ENCODE measurements at regions not wholly inside any gene's neighbourhood (a gene's known extent, or its start where the extent isn't known, plus 50 kb on each side); places are given as distances from the start of the nearest gene placed in this dataset.

- DNase-seq (ENCODE audit: extremely low spot score in 2 of 2): no peak
- TF ChIP-seq POLR2AphosphoS5 (IDR thresholded peaks at IDR 0.05; ENCODE audit: insufficient read depth in 1 of 2, low read depth in 1 of 2) (no peak), POLR2A (IDR thresholded peaks at IDR 0.05) (no peak), CTCF (IDR thresholded peaks at IDR 0.05) (no peak)
Measured at GRCh38 chr20:6579824-6580223, 187.7 kb upstream of the BMP2 start.

GRCh38 chr20:6579417-6579816 lies 188.1 kb upstream of the BMP2 start:
- Histone ChIP-seq H3K36me3 (no peaks in the 10 kb centered on the region), H3K27ac (no peak overlapping the region), H3K4me3 (no peak overlapping the region), H3K9me3 (no peaks in the 10 kb centered on the region), H3K27me3 (no peaks in the 10 kb centered on the region), H3K4me1 (no peaks in the 10 kb centered on the region)
- DNase-seq (ENCODE audit: extremely low spot score in 2 of 2): no peak
- intact Hi-C loops (cut with DNase I): no loop called here
- TF ChIP-seq POLR2A (IDR thresholded peaks at IDR 0.05) (no peak), POLR2AphosphoS5 (IDR thresholded peaks at IDR 0.05; ENCODE audit: insufficient read depth in 1 of 2, low read depth in 1 of 2) (no peak), CTCF (IDR thresholded peaks at IDR 0.05) (no peak)

More at GRCh38 chr20:6579824-6580223, 187.7 kb upstream of the BMP2 start:
- H3K4me1 ChIP-seq: no peaks in the 10 kb centered on the region
- H3K27me3 ChIP-seq: no peaks in the 10 kb centered on the region
- H3K4me3 ChIP-seq: no peak overlapping the region
- no peak overlapping the region for H3K27ac ChIP-seq
- no peaks in the 10 kb centered on the region for H3K9me3 ChIP-seq
- intact Hi-C loops (cut with DNase I): no loop called here
- no peaks in the 10 kb centered on the region for H3K36me3 ChIP-seq

GRCh38 chr20:6577451-6577850 lies 190.0 kb upstream of the BMP2 start:
- Histone ChIP-seq H3K27ac (no peak overlapping the region), H3K27me3 (no peaks in the 10 kb centered on the region), H3K4me3 (no peak overlapping the region), H3K36me3 (no peaks in the 10 kb centered on the region), H3K4me1 (no peaks in the 10 kb centered on the region), H3K9me3 (no peaks in the 10 kb centered on the region)
- TF ChIP-seq POLR2A (IDR thresholded peaks at IDR 0.05) (no peak), POLR2AphosphoS5 (IDR thresholded peaks at IDR 0.05; ENCODE audit: insufficient read depth in 1 of 2, low read depth in 1 of 2) (no peak), CTCF (IDR thresholded peaks at IDR 0.05) (no peak)
- no peak for DNase-seq (ENCODE audit: extremely low spot score in 2 of 2)
- intact Hi-C loops (cut with DNase I): no loop called here

DNA sequence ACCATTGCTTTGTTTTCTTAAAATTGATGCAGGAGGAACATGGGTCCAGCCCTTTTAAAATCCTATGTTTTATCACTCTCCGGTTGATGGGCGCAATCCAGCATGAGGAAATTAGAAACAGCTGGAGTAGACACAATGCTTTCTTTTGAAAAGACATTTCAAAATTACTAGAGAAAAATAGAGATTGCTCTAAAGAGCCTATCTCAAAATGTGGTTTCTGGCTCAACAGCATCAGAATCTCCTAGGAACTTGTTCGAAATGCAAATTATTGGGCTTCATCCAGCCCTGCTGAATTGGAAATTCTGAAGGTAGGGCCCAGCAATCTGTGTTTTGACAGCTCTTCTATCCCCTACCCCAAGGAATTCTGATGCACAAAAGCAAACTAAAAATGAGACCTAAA lies 190.8 kb upstream of the BMP2 start:
- Histone ChIP-seq H3K27me3 (no peaks in the 10 kb centered on the region), H3K9me3 (no peaks in the 10 kb centered on the region), H3K27ac (no peak overlapping the region), H3K4me1 (no peaks in the 10 kb centered on the region), H3K36me3 (no peaks in the 10 kb centered on the region), H3K4me3 (no peak overlapping the region)
- DNase-seq (ENCODE audit: extremely low spot score in 2 of 2): no peak
- no peak for TF ChIP-seq POLR2AphosphoS5 (IDR thresholded peaks at IDR 0.05; ENCODE audit: insufficient read depth in 1 of 2, low read depth in 1 of 2)
- TF ChIP-seq POLR2A (IDR thresholded peaks at IDR 0.05): no peak
- intact Hi-C loops (cut with DNase I): no loop called here

DNA sequence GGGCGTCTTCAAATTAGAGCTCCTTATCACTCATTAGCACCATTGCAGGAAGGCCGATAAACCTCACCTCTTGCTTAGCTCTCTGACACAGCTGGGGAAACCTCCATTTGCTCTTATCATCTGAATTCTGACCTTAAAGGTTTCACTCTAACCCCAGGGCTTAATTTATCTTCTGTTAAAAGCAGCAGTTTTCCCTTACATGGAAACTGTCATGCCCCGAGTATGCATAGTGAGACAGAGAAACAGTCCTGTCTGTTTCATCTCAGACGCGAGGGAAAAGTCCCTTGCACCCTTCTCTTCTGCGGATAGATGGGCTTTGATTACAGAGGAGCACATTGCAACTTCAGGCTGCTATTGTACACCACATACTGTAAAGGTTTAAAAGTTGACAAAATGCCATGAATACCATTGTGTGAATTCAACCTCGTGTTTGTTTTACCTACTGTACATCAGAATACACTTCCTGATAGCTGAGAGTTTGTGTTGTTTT lies 191.5 kb upstream of the BMP2 start:
- Histone ChIP-seq H3K9me3 (no peaks in the 10 kb centered on the region), H3K27me3 (no peaks in the 10 kb centered on the region), H3K4me1 (no peaks in the 10 kb centered on the region), H3K36me3 (no peaks in the 10 kb centered on the region), H3K4me3 (no peak overlapping the region), H3K27ac (no peak overlapping the region)
- TF ChIP-seq CTCF (IDR thresholded peaks at IDR 0.05) (no peak), POLR2A (IDR thresholded peaks at IDR 0.05) (no peak), POLR2AphosphoS5 (IDR thresholded peaks at IDR 0.05; ENCODE audit: insufficient read depth in 1 of 2, low read depth in 1 of 2) (no peak)
- intact Hi-C loops (cut with DNase I): no loop called here
- DNase-seq (ENCODE audit: extremely low spot score in 2 of 2): no peak

Measured in vagina (tissue), 2 donors.